Hematopoietic multipotent progenitor cell treated with erythropoietin and hydrocortisone succinate and interleukin-3 and kit ligand, for 6 days (in vitro differentiated cells): ENCODE measurements at regions not wholly inside any gene's neighbourhood (a gene's known extent, or its start where the extent isn't known, plus 50 kb on each side); places are given as distances from the start of the nearest gene placed in this dataset.

ENCODE experiments used
- DNase-seq: peaks from one replicate; pipeline ENCODE4 v3.0.0-alpha.2; 2015

- no peak for DNase-seq
Observed at GRCh38 chr12:107484230-107484629, 201.4 kb upstream of the PWP1 start.

DNA sequence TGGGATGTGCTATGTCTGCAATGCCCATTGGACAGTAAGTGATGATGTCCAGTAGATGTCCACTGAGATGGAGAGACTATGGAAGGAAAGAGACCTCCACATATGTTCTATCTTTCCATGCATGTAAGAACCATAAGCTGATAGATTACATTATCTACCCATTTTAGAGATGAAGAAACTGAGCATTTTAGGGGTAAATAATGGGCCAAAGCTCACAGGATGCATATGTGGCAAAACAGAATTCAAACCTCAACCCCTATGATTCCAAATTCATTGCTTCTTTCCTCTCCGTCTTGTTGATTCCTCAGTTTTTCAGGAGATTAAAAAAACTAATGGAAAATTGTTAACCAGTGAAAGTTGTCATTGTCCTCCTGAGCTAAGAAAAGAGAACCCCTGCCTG is 200.7 kb upstream of the PWP1 start:
- no peak for DNase-seq

DNA sequence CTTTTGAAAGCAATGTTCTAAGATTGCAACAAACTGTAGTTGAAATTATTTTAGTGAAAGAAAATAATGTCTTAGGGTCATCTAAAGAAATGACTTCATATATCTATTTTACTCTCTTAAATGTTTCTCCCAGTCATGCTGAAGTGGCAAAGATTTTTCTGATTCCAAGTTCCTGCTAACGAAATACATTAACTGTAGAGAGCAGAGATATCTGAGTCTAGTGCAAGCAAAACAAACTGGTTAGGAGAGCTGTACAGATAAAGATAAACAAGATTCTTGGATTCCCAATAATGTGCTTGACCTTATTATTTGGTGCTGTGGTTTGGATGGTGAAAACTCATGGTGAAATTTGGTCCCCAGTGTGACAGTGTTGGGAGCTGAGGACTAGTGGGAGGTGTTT is 199.9 kb upstream of the PWP1 start:
- DNase-seq, result no peak

DNA sequence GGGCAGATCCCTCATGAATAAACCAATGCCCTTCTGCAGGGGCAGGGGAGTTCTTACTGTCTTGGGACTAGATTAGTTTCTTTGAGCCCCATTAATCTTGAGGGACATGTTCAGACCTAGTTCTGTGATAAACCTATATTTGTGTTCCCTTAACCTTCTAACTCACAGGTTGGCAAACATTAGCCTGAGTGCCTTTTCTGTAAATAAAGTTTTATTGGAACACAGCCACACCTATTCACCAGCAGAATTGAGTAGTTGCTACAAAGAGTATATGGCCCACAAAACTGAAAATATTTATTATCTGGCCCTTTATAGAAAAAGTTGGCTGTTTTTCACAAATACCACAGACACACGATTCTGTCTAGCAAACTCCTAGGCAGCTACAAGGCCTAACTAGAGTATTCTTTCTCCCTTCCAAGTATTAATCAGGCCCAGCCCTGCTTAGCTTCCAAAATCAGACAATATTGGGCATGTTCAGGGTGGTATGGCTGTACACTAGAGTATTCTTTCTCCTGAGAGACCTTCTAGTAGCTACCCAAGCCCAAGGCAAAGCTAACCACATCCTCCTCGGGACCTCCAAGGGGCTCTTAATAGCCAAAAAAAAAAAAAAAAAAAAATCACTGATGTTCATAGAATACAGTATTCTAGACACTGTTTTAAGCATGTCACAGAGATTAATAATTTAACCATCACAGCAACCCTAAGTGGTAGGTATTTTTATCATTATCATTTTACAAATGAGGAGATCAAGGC is 199.3 kb upstream of the PWP1 start:
- DNase-seq, result no peak

DNA sequence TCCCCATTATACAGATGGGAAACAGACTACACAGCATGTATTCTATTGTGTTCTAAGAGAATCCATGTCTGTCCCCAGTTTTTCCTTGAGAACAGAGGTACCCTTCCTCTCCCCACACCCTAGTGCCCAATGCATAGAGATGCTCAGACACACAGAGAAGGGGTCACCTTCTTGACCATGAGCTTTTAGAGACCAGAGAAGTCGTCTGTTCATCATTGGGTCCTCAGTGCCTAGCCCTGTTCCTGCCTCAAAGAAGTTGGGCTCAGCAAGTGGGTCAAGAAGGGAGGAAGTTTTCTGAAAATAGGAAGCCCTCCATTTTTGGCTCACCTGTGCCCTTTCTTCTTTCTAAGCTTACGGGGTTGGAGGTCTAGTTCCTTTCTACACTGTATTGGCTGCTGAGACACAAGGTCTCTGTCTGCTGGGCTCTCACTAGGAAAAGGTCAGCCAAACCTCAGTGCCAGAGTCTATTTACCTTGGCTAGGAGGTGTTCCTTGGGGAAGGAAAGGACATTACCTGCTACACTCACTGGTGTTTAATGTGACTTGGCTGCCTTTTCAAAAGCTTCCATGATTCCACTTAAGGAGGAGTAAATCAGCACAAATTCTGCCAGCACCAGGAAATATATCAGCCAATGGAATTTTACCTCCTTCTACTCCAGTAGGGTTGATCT is 198.5 kb upstream of the PWP1 start:
- no peak for DNase-seq

GRCh38 chr12:107488666-107489065 is 196.9 kb upstream of the PWP1 start:
- DNase-seq, result no peak

- DNase-seq, result no peak
Observed at GRCh38 chr12:107490010-107490409, 195.6 kb upstream of the PWP1 start.

GRCh38 chr12:107491856-107492255 is 193.7 kb upstream of the PWP1 start:
- no peak for DNase-seq

DNA sequence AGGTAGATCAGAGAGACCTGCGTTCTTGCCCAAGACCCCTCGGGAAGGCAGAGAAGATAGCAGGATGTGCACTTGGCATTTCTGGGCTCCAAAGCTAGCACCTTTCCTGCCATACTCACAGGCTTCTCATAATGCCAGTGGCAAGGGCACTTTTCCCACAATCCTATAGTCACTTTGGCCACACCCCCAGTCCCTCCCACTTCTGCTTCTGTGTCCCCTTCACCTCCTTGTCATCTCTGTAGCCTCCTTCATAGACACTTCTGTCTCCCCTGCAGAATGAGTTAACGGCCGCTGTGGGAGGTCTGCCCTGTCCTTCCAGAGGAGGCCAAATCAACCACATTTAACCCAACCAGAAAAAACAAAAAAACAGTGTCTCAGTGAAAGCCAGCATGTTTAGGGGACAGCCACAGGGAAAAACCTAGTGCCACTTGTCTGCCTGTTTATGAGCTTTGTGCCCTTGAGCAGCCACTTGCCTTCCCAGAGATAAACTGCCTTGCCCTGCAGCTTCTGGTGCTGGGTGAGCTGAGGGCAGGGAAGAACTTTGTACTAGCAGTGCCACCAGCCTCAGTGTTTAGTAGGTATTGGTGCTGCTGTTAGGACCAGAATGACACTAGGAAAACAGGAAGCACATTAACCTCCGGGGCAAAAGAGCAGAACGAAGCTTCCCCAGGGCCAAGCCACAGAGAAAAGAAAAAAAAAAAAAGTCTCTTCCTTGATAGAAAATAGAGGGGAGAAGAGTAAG is 193.0 kb upstream of the PWP1 start:
- peak; percentile 5 for DNase-seq

- no peak for DNase-seq
Observed at GRCh38 chr12:107493135-107493494, 192.5 kb upstream of the PWP1 start.

GRCh38 chr12:107493666-107494065 is 191.9 kb upstream of the PWP1 start:
- no peak for DNase-seq

DNA sequence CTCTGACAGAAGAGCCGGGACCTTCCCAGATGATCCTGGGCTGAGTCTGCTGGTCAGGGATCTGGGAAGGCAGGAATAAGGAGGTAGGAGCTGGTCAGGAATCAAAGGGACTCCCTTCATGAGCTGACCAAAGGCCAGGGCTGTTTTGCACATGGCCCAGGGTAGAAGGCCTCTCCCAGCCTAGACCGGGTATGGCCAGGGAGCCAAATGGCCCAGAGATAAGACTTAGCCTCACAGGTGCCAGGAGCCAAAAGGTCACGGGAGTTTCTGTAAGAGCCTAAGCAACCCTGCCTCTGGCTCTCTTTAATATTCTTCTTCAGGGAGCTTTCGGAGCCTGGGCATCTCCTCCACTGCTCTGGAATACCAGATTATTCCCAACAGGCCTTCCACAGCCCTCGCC is 191.3 kb upstream of the PWP1 start:
- DNase-seq, result no peak

- DNase-seq, result no peak
Observed at GRCh38 chr12:107495604-107496003, 190.0 kb upstream of the PWP1 start.

DNA sequence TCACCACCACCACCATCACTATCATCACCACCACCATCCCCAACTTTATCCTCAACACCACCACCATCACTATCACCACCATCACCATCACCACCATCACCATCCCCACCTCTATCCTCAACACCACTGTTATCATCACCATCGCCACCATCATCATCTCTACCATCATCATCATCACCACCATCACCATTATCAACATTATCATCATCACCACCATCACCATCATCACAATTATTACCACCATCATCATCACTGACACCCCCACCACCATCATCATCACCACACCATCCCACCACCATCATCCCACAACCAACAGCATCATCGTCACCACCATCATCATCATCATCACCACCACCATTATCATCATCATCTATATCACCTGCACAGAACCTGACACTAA is 188.4 kb upstream of the PWP1 start:
- DNase-seq, result no peak

DNA sequence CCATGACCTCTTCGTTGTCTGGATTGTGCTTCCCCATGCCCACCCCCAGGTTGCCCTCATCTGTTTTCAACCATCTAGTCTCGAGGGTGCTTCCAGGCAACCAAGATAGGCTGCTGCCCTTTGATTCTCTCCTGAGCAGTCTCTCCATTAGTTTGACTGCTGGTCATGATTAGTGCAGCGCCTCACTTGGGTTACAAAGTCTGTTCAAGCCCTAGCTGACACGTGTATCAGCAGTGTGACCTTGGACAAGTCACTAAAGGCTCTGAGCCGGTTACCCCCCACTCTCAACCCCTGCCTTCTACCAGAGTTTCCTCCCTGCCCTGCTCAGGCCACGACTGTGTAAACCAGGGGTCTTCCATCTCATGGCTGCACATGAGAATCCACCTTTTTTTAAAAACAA is 185.3 kb upstream of the PWP1 start:
- no peak for DNase-seq

GRCh38 chr12:107501681-107502080 is 183.9 kb upstream of the PWP1 start:
- no peak for DNase-seq

DNA sequence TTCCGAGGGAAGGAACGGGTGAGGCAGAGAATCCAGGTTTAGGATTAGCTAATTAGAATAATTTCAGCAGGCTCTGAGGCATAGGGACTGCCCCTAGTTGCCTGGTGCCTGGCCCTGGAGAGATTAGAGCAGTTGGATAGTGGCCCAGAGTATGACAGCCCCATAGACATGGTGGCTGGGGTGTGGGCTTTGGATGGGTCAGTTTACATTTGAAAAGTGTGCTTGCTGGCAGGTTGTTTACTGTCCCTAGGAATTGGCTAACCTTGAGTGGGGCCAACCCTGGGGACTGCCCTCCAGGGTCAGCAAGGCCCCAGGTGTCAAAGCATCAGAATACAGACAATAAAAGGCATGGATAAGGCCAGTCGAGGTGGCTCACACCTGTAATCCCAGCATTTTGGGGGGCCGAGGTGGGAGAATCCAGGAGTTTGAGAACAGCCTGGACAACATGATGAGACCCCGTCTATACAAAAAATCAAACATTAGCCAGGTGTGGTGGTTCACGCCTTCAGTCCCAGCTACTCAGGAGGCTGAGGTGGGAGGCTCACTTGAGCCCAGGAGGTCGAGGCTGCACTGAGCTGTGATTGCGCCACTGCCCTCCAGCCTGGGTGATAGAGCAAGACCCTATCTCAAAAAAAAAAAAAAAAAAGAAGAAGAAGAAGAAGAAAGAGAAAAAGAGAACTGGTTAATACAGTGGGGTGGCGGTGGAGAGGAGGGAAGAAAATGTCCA is 182.3 kb upstream of the PWP1 start:
- DNase-seq, result peak; percentile 34

GRCh38 chr12:107503887-107504885 is 181.4 kb upstream of the PWP1 start:
- no peak for DNase-seq

- no peak for DNase-seq
Observed at GRCh38 chr12:107509421-107509820, 176.2 kb upstream of the PWP1 start.

GRCh38 chr12:107510211-107510610 is 175.4 kb upstream of the PWP1 start:
- no peak for DNase-seq

DNA sequence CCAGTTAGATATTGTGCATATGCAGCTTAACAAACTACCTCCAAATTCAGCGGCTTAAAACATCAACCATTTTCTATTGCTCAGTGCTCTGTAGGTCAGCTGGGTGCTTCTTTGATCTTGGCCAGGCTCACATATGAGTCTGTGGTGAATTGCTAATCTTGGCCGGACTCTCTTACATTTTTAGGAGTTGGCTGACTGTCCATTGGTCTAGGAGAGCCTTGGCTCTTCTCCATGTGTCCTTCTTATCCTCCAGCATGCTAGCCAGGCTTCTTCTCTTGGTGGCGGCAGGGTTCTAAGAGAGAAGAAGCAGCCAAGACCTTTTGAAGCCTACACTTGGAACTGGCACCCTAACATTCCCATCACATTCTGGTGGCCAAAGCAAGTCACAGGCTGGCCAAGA is 174.3 kb upstream of the PWP1 start:
- no peak for DNase-seq

GRCh38 chr12:107512391-107512790 is 173.2 kb upstream of the PWP1 start:
- DNase-seq, result no peak
